ENCODE measurements at regions not wholly inside any gene's neighbourhood (a gene's known extent, or its start where the extent isn't known, plus 50 kb on each side); places are given as distances from the start of the nearest gene placed in this dataset.
"Not testable (repeated sequence)": the region's sequence is repeated elsewhere in the genome, so short reads cannot be mapped to it uniquely, and the experiment has no call there.

GRCh38 chr10:23493711-23494110, 54.8 kb downstream of the OTUD1 start:
- DNase-seq, result no peak

GRCh38 chr10:23496727-23497126, 57.9 kb downstream of the OTUD1 start:
- DNase-seq, result no peak

- no peak for DNase-seq
Observed at GRCh38 chr10:23499372-23500132, 60.7 kb downstream of the OTUD1 start.

- no peak for DNase-seq
Observed at GRCh38 chr10:23505797-23506465, 67.1 kb downstream of the OTUD1 start.

GRCh38 chr10:23512355-23513058, 73.6 kb downstream of the OTUD1 start:
- peak in 1 of 2 experiments; percentile 31 for DNase-seq

GRCh38 chr10:23513621-23514020, 74.7 kb downstream of the OTUD1 start:
- not testable (repeated sequence) for DNase-seq

- DNase-seq, result no peak
Observed at GRCh38 chr10:23514321-23514720, 75.4 kb downstream of the OTUD1 start.

GRCh38 chr10:23516530-23516929, 77.7 kb downstream of the OTUD1 start:
- no peak for DNase-seq

- no peak for DNase-seq
Observed at GRCh38 chr10:23517155-23517554, 78.3 kb downstream of the OTUD1 start.

GRCh38 chr10:23521735-23522134, 82.9 kb downstream of the OTUD1 start:
- no peak for DNase-seq

- no peak for DNase-seq
Observed at GRCh38 chr10:23522345-23522744, 83.5 kb downstream of the OTUD1 start.

- no peak for DNase-seq
Observed at GRCh38 chr10:23523251-23523650, 84.4 kb downstream of the OTUD1 start.

- DNase-seq, result no peak
Observed at GRCh38 chr10:23525406-23525805, 86.5 kb downstream of the OTUD1 start.

- DNase-seq, result no peak
Observed at GRCh38 chr10:23528419-23528818, 89.5 kb downstream of the OTUD1 start.

- no peak for DNase-seq
Observed at GRCh38 chr10:23529625-23530024, 90.8 kb downstream of the OTUD1 start.

GRCh38 chr10:23530079-23530478, 91.2 kb downstream of the OTUD1 start:
- DNase-seq, result peak in 1 of 2 experiments; percentile 6

GRCh38 chr10:23533212-23533611, 94.3 kb downstream of the OTUD1 start:
- DNase-seq, result no peak

GRCh38 chr10:23534326-23534725, 95.5 kb downstream of the OTUD1 start:
- DNase-seq, result no peak

- DNase-seq, result no peak
Observed at GRCh38 chr10:23534761-23535160, 95.9 kb downstream of the OTUD1 start.

- DNase-seq, result no peak
Observed at GRCh38 chr10:23535381-23535780, 96.5 kb downstream of the OTUD1 start.

GRCh38 chr10:23538968-23539367, 100.1 kb downstream of the OTUD1 start:
- DNase-seq, result no peak

GRCh38 chr10:23540401-23541030, 101.6 kb downstream of the OTUD1 start:
- DNase-seq, result no peak

- no peak for DNase-seq
Observed at GRCh38 chr10:23543691-23544380, 105.0 kb downstream of the OTUD1 start.
